GM13977 (cell line): ENCODE measurements at regions not wholly inside any gene's neighbourhood (a gene's known extent, or its start where the extent isn't known, plus 50 kb on each side); places are given as distances from the start of the nearest gene placed in this dataset.

ENCODE experiments used
- DNase-seq: peaks from one replicate; pipeline ENCODE4 v3.0.0; 2012; ENCODE audit warnings: low spot score
- CTCF ChIP-seq: IDR thresholded peaks from 2 replicates; pipeline ENCODE4 v1.5.1; 2012; ENCODE audit warnings: mild to moderate bottlenecking, control low read depth; ENCODE audit not compliant: insufficient read depth; ENCODE audit errors: extremely low read depth, missing control alignments
- in situ Hi-C: fragments of 300-500 bp; cut with MboI; formaldehyde crosslinking; loops from one replicate; pipeline ENCODE4 v1.12.0; 2022; ENCODE audit warnings: low sequenced_read_pairs, low pct_unique_long_range_greater_than_20kb, mixed read lengths, inconsistent platforms; ENCODE audit not compliant: unreplicated experiment

- no peak for DNase-seq
- no peak for TF ChIP-seq CTCF
- in situ Hi-C loops: no loop called here
Observed at GRCh38 chr13:99450416-99450815, 50.9 kb upstream of the TM9SF2 start.
